Ureter (tissue), 1 donor: ENCODE measurements at regions not wholly inside any gene's neighbourhood (a gene's known extent, or its start where the extent isn't known, plus 50 kb on each side); places are given as distances from the start of the nearest gene placed in this dataset.
"Not testable (repeated sequence)": the region's sequence is repeated elsewhere in the genome, so short reads cannot be mapped to it uniquely, and the experiment has no call there.

Experiments
- DNase-seq: peaks from one replicate; pipeline ENCODE4 v3.0.0-alpha.2; 2020; ENCODE audit warnings: low spot score
- donor health status: DM: yes; HTN: yes; CAD: no.

GRCh38 chr4:138800421-138800820, 215.2 kb upstream of the NOCT start:
- DNase-seq: no peak

GRCh38 chr4:138798404-138798803, 217.2 kb upstream of the NOCT start:
- DNase-seq: no peak

GRCh38 chr4:138797646-138798045, 217.9 kb upstream of the NOCT start:
- no peak for DNase-seq

- DNase-seq: no peak
Observed at GRCh38 chr4:138796761-138797160, 218.8 kb upstream of the NOCT start.

GRCh38 chr4:138790706-138791340, 224.8 kb upstream of the NOCT start:
- DNase-seq: no peak

- no peak for DNase-seq
Observed at GRCh38 chr4:138789796-138790195, 225.8 kb upstream of the NOCT start.

GRCh38 chr4:138788857-138789256, 226.7 kb upstream of the NOCT start:
- no peak for DNase-seq

- no peak for DNase-seq
Observed at GRCh38 chr4:138788267-138788790, 227.3 kb upstream of the NOCT start.

- not testable (repeated sequence) for DNase-seq
Observed at GRCh38 chr4:138779761-138780160, 235.8 kb upstream of the NOCT start.

GRCh38 chr4:138775890-138776289, 239.7 kb upstream of the NOCT start:
- no peak for DNase-seq

- DNase-seq: no peak
Observed at GRCh38 chr4:138775489-138775888, 240.1 kb upstream of the NOCT start.

GRCh38 chr4:138774940-138775339, 240.6 kb upstream of the NOCT start:
- no peak for DNase-seq

GRCh38 chr4:138774125-138774524, 241.5 kb upstream of the NOCT start:
- DNase-seq: not testable (repeated sequence)

- DNase-seq: no peak
Observed at GRCh38 chr4:138773321-138773720, 242.3 kb upstream of the NOCT start.

- DNase-seq: no peak
Observed at GRCh38 chr4:138772366-138772765, 243.2 kb upstream of the NOCT start.

- no peak for DNase-seq
Observed at GRCh38 chr4:138770818-138771217, 244.8 kb upstream of the NOCT start.

- no peak for DNase-seq
Observed at GRCh38 chr4:138766332-138766731, 249.2 kb upstream of the NOCT start.

- DNase-seq: no peak
Observed at GRCh38 chr4:138765442-138765841, 250.1 kb upstream of the NOCT start.

GRCh38 chr4:138761638-138762220, 253.9 kb upstream of the NOCT start:
- DNase-seq: no peak

- DNase-seq: no peak
Observed at GRCh38 chr4:138759554-138759902, 256.1 kb upstream of the NOCT start.

GRCh38 chr4:138758876-138759553, 256.6 kb upstream of the NOCT start:
- DNase-seq: no peak

- DNase-seq: no peak
Observed at GRCh38 chr4:138758196-138758595, 257.4 kb upstream of the NOCT start.

GRCh38 chr4:138757432-138757831, 258.1 kb upstream of the NOCT start:
- DNase-seq: no peak
